CD14-positive monocyte (primary cell): ENCODE measurements at regions not wholly inside any gene's neighbourhood (a gene's known extent, or its start where the extent isn't known, plus 50 kb on each side); places are given as distances from the start of the nearest gene placed in this dataset.

Experiments used
- DNase-seq, 3 donors: peaks; one replicate each; pipeline ENCODE4 v3.0.0-alpha.2; 2011 to 2022
- H2AFZ ChIP-seq: 2 replicates; pipeline ENCODE4 v1.6.0; 2012; ENCODE audit warnings: mild to moderate bottlenecking, low read depth, low read length, inconsistent platforms; ENCODE audit not compliant: insufficient read depth, poor library complexity, severe bottlenecking
- H3K27ac ChIP-seq, 2 donors: 1 replicate in 1 of 2; 2 replicates in 1 of 2; pipeline ENCODE4 v1.5.1; 2012 to 2013; ENCODE audit warnings: low read length in 2 of 2, control low read depth in 1 of 2, inconsistent platforms in 1 of 2, low read depth in 1 of 2, mild to moderate bottlenecking in 1 of 2
- H3K27me3 ChIP-seq, 2 donors: one replicate each; pipeline versions ENCODE4 v1.6.0 to v1.6.1; 2011 to 2013; ENCODE audit warnings: low read length in 2 of 2; ENCODE audit not compliant: control insufficient read depth in 2 of 2, insufficient read depth in 2 of 2
- H3K36me3 ChIP-seq, 2 donors: replicated peaks in 1 of 2; 1 replicate in 1 of 2; 2 replicates in 1 of 2; pipeline versions ENCODE4 v1.5.1 to v1.6.1; 2012 to 2013; ENCODE audit warnings: low read length in 2 of 2, control low read depth in 1 of 2, inconsistent platforms in 1 of 2, mild to moderate bottlenecking in 1 of 2; ENCODE audit not compliant: insufficient read depth in 2 of 2, control insufficient read depth in 1 of 2
- H3K4me1 ChIP-seq, 2 donors: 1 replicate in 1 of 2; 2 replicates in 1 of 2; pipeline versions ENCODE4 v1.5.1 to v1.6.1; 2012 to 2013; ENCODE audit warnings: low read length in 2 of 2, control low read depth in 1 of 2, inconsistent platforms in 1 of 2, mild to moderate bottlenecking in 1 of 2, moderate library complexity in 1 of 2; ENCODE audit not compliant: insufficient read depth in 2 of 2, control insufficient read depth in 1 of 2
- H3K4me2 ChIP-seq: replicated peaks from 2 replicates; pipeline ENCODE3; 2012; ENCODE audit warnings: low read length, moderate library complexity, mild to moderate bottlenecking; ENCODE audit not compliant: poor library complexity, severe bottlenecking; ENCODE audit errors: extremely low read depth
- H3K4me3 ChIP-seq, 3 experiments: fragments of 200-600 bp in 1 of 3; sonication (generic) in 1 of 3; replicated peaks in 1 of 3; 1 replicate in 2 of 3; 2 replicates in 1 of 3; pipeline ENCODE4 v1.5.1; 2011 to 2013; ENCODE audit warnings: low read length in 3 of 3, mild to moderate bottlenecking in 3 of 3, control low read depth in 2 of 3, low read depth in 2 of 3, inconsistent platforms in 1 of 3, moderate library complexity in 1 of 3
- H3K79me2 ChIP-seq: 2 replicates; pipeline ENCODE4 v1.6.0; 2012; ENCODE audit warnings: mild to moderate bottlenecking, control low read depth, inconsistent platforms, low read length, moderate library complexity; ENCODE audit not compliant: insufficient read depth
- H3K9ac ChIP-seq: 2 replicates; pipeline ENCODE4 v1.6.0; 2017; ENCODE audit warnings: low read length, mild to moderate bottlenecking; ENCODE audit not compliant: insufficient read depth, poor library complexity, severe bottlenecking
- H3K9me3 ChIP-seq, 2 donors: replicated peaks in 1 of 2; 1 replicate in 1 of 2; 2 replicates in 1 of 2; pipeline versions ENCODE4 v1.5.1 to v1.6.1; 2012 to 2013; ENCODE audit warnings: low read length in 2 of 2, control low read depth in 1 of 2; ENCODE audit not compliant: control insufficient read depth in 1 of 2, insufficient read depth in 1 of 2
- H4K20me1 ChIP-seq: 2 replicates; pipeline ENCODE4 v1.6.0; 2012; ENCODE audit warnings: mild to moderate bottlenecking, low read length, control low read depth, moderate library complexity; ENCODE audit not compliant: insufficient read depth
- H3K27ac Mint-ChIP-seq, 7 donors: one replicate each; pipeline ENCODE4 v1.8.0; 2020; ENCODE audit warnings: mild to moderate bottlenecking in 7 of 7, mixed read lengths in 7 of 7, moderate library complexity in 6 of 7, inconsistent platforms in 2 of 7
- H3K27me3 Mint-ChIP-seq, 3 donors: one replicate each; pipeline ENCODE4 v1.8.0; 2021 to 2022; ENCODE audit warnings: low read depth in 3 of 3, mild to moderate bottlenecking in 3 of 3, mixed read lengths in 3 of 3, moderate library complexity in 3 of 3, inconsistent platforms in 1 of 3
- H3K36me3 Mint-ChIP-seq, 2 donors: one replicate each; pipeline ENCODE4 v1.8.0; 2020; ENCODE audit warnings: mixed read lengths in 2 of 2, inconsistent platforms in 1 of 2, mild to moderate bottlenecking in 1 of 2
- H3K4me1 Mint-ChIP-seq: one replicate; pipeline ENCODE4 v1.8.0; 2020; ENCODE audit warnings: mild to moderate bottlenecking, mixed read lengths
- H3K4me3 Mint-ChIP-seq, 2 donors: one replicate each; pipeline ENCODE4 v1.8.0; 2020; ENCODE audit warnings: mild to moderate bottlenecking in 2 of 2, mixed read lengths in 2 of 2, moderate library complexity in 1 of 2
- H3K9me3 Mint-ChIP-seq, 7 donors: one replicate each; pipeline ENCODE4 v1.8.0; 2020 to 2022; ENCODE audit warnings: mixed read lengths in 7 of 7, mild to moderate bottlenecking in 6 of 7, moderate library complexity in 6 of 7, inconsistent platforms in 2 of 7
- WGBS: methylation state at CpG from one replicate; pipeline ENCODE4 v1.1.5; 2013; ENCODE audit warnings: missing lambda C conversion rate; ENCODE audit not compliant: insufficient coverage; 5-methylcytosine and 5-hydroxymethylcytosine counted together
- intact Hi-C, 2 donors: fragments of 100-400 bp; cut with micrococcal nuclease; formaldehyde crosslinking; loops; one replicate each; pipeline versions ENCODE4 v1.15.0 to v1.15.1; 2023
- TF ChIP-seq, protein P1 (sequence below): fragments of 200-600 bp; IDR thresholded peaks from one replicate; pipeline ENCODE4 v1.8.0; 2022; ENCODE audit warnings: antibody characterized with exemption, mild to moderate bottlenecking

- H3K36me3 Mint-ChIP-seq: no peaks in the 10 kb centered on the region
- peaks cover 0 to 1% (median 0%) of the 10 kb centered on the region in 7 donors for H3K9me3 Mint-ChIP-seq
- no peak for DNase-seq
- intact Hi-C loops: no loop called here
- Histone ChIP-seq H3K9me3 (no peaks in the 10 kb centered on the region), H2AFZ (no peak overlapping the region), H3K4me1 (no peaks in the 10 kb centered on the region), H3K4me2 (no peak overlapping the region), H3K9ac (no peak overlapping the region), H3K27me3 (no peaks in the 10 kb centered on the region), H3K27ac (no peak overlapping the region), H3K79me2 (no peaks in the 10 kb centered on the region), H3K36me3 (no peaks in the 10 kb centered on the region), H3K4me3 (no peak overlapping the region), H4K20me1 (no peaks in the 10 kb centered on the region)
- no peaks in the 10 kb centered on the region for H3K4me1 Mint-ChIP-seq
- H3K4me3 Mint-ChIP-seq: no peak overlapping the region
- WGBS: 100% methylated on average over 2 of the region's 6 CpGs
- TF ChIP-seq, protein P1, sequence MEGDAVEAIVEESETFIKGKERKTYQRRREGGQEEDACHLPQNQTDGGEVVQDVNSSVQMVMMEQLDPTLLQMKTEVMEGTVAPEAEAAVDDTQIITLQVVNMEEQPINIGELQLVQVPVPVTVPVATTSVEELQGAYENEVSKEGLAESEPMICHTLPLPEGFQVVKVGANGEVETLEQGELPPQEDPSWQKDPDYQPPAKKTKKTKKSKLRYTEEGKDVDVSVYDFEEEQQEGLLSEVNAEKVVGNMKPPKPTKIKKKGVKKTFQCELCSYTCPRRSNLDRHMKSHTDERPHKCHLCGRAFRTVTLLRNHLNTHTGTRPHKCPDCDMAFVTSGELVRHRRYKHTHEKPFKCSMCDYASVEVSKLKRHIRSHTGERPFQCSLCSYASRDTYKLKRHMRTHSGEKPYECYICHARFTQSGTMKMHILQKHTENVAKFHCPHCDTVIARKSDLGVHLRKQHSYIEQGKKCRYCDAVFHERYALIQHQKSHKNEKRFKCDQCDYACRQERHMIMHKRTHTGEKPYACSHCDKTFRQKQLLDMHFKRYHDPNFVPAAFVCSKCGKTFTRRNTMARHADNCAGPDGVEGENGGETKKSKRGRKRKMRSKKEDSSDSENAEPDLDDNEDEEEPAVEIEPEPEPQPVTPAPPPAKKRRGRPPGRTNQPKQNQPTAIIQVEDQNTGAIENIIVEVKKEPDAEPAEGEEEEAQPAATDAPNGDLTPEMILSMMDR: no peak
- peaks cover 0 to 2% (median 1%) of the 10 kb centered on the region in 3 donors for H3K27me3 Mint-ChIP-seq
- H3K27ac Mint-ChIP-seq: no peak overlapping the region
Observed at GRCh38 chr10:9193120-9193519, 1138.6 kb downstream of the GATA3 start.

- Histone ChIP-seq H3K9me3 (no peaks in the 10 kb centered on the region), H3K4me2 (no peak overlapping the region), H3K36me3 (no peaks in the 10 kb centered on the region), H3K27ac (no peak overlapping the region), H3K79me2 (no peaks in the 10 kb centered on the region), H3K4me1 (no peaks in the 10 kb centered on the region), H3K4me3 (no peak overlapping the region), H3K9ac (no peak overlapping the region), H3K27me3 (peaks cover 0 to 4% of the 10 kb centered on the region in 2 donors), H2AFZ (no peak overlapping the region), H4K20me1 (no peaks in the 10 kb centered on the region)
- no peak for DNase-seq
- TF ChIP-seq, protein P1: no peak
- H3K4me3 Mint-ChIP-seq: no peak overlapping the region
- no peak overlapping the region for H3K27ac Mint-ChIP-seq
- H3K36me3 Mint-ChIP-seq: no peaks in the 10 kb centered on the region
- H3K9me3 Mint-ChIP-seq: peaks cover 0 to 1% (median 0%) of the 10 kb centered on the region in 7 donors
- WGBS: no CpG with 5 or more reads among the region's 2 CpGs
- intact Hi-C loops: no loop called here
- H3K4me1 Mint-ChIP-seq: no peaks in the 10 kb centered on the region
- peaks cover 1 to 4% (median 2%) of the 10 kb centered on the region in 3 donors for H3K27me3 Mint-ChIP-seq
Observed at GRCh38 chr10:9195385-9195784, 1140.9 kb downstream of the GATA3 start.
